SK-N-SH (cell line): ENCODE measurements at regions not wholly inside any gene's neighbourhood (a gene's known extent, or its start where the extent isn't known, plus 50 kb on each side); places are given as distances from the start of the nearest gene placed in this dataset.

Experiments
- CTCF ChIA-PET: fragments of 300-600, 350-600 bp; formaldehyde crosslinking; extraction: SDS; loops from one replicate; lab custom pipeline; 2021; lab: Yijun Ruan, JAX
- POLR2A ChIA-PET: fragments of 350-600 bp; sonication (Branson Sonifier 250); formaldehyde crosslinking; extraction: SDS; loops from one replicate; lab custom pipeline; 2020; ENCODE audit warnings: antibody characterized with exemption, inconsistent platforms; lab: Yijun Ruan, JAX
- DNase-seq: peaks from one replicate; pipeline ENCODE4 v3.0.0; 2012
- H2AFZ ChIP-seq: fragments of 200-600 bp; sonication (generic); 2 replicates; pipeline ENCODE4 v1.8.1; 2016; ENCODE audit warnings: antibody characterized with exemption, mild to moderate bottlenecking, low read depth
- H3F3A ChIP-seq: fragments of 200-600 bp; sonication (generic); replicated peaks from 2 replicates; pipeline ENCODE3; 2016; ENCODE audit warnings: antibody characterized with exemption, mild to moderate bottlenecking; ENCODE audit not compliant: insufficient read depth
- H3K27ac ChIP-seq, 2 experiments: fragments of 200-500 bp in 1 of 2; fragments of 200-600 bp in 1 of 2; sonication (Bioruptor generic) in 1 of 2; sonication (generic), shearing (Covaris generic) in 1 of 2; 2 replicates each; pipeline versions ENCODE4 v1.5.1 to v1.6.1; 2014 to 2016; ENCODE audit warnings: low read depth in 2 of 2, inconsistent platforms in 1 of 2, low read length in 1 of 2, mild to moderate bottlenecking in 1 of 2, mixed read lengths in 1 of 2
- H3K27me3 ChIP-seq: fragments of 200-600 bp; sonication (generic), shearing (Covaris generic); 2 replicates; pipeline ENCODE4 v1.6.1; 2016; ENCODE audit warnings: mixed run types; ENCODE audit not compliant: insufficient read depth
- H3K36me3 ChIP-seq, 2 experiments: fragments of 200-500 bp in 1 of 2; fragments of 200-600 bp in 1 of 2; sonication (Bioruptor generic) in 1 of 2; sonication (generic) in 1 of 2; replicated peaks in 1 of 2; 2 replicates each; pipeline versions ENCODE3 to v1.5.1; 2014 to 2016; ENCODE audit warnings: low read length in 1 of 2, mild to moderate bottlenecking in 1 of 2; ENCODE audit not compliant: insufficient read depth in 2 of 2, control insufficient read depth in 1 of 2
- H3K4me1 ChIP-seq, 2 experiments: fragments of 200-500 bp in 1 of 2; fragments of 200-600 bp in 1 of 2; sonication (Bioruptor generic) in 1 of 2; sonication (generic), shearing (Covaris generic) in 1 of 2; 2 replicates each; pipeline versions ENCODE4 v1.5.1 to v1.6.1; 2014 to 2016; ENCODE audit warnings: low read depth in 1 of 2, low read length in 1 of 2, mixed run types in 1 of 2; ENCODE audit not compliant: insufficient read depth in 2 of 2, control insufficient read depth in 1 of 2
- H3K4me2 ChIP-seq: fragments of 200-600 bp; sonication (generic), shearing (Covaris generic); 2 replicates; pipeline ENCODE4 v1.6.1; 2017; ENCODE audit warnings: mixed run types
- H3K4me3 ChIP-seq, 2 experiments: fragments of 200-500 bp in 1 of 2; fragments of 200-600 bp in 1 of 2; sonication (Bioruptor generic) in 1 of 2; sonication (generic), shearing (Covaris generic) in 1 of 2; 2 replicates each; pipeline versions ENCODE4 v1.5.1 to v1.8.1; 2014 to 2016; ENCODE audit warnings: low read depth in 2 of 2, inconsistent platforms in 1 of 2, low read length in 1 of 2, mild to moderate bottlenecking in 1 of 2, mixed read lengths in 1 of 2, moderate library complexity in 1 of 2
- H3K79me2 ChIP-seq: fragments of 200-600 bp; sonication (generic); 2 replicates; pipeline ENCODE4 v1.8.1; 2017; ENCODE audit warnings: mild to moderate bottlenecking; ENCODE audit not compliant: insufficient read depth
- H3K9ac ChIP-seq: fragments of 200-600 bp; sonication (generic); 2 replicates; pipeline ENCODE4 v1.6.1; 2017; ENCODE audit warnings: mixed run types
- H3K9me2 ChIP-seq: fragments of 200-600 bp; sonication (generic); 2 replicates; pipeline ENCODE4 v1.6.1; 2017; ENCODE audit warnings: mixed run types
- H3K9me3 ChIP-seq: fragments of 200-600 bp; sonication (generic); 2 replicates; pipeline ENCODE4 v1.6.1; 2017; ENCODE audit warnings: mixed run types, mild to moderate bottlenecking, moderate library complexity
- H4K20me1 ChIP-seq: fragments of 200-600 bp; sonication (generic); 2 replicates; pipeline ENCODE4 v1.6.1; 2017; ENCODE audit warnings: mild to moderate bottlenecking, mixed run types; ENCODE audit not compliant: insufficient read depth
- CHD2 ChIP-seq: fragments of 150-350 bp; IDR thresholded peaks from 2 replicates; pipeline ENCODE4 v1.6.1; 2018; ENCODE audit warnings: low read length; ENCODE audit not compliant: partially characterized antibody
- FOSL2 ChIP-seq: IDR thresholded peaks from 2 replicates; pipeline ENCODE4 v1.4.0; 2012; ENCODE audit warnings: low read depth, mild to moderate bottlenecking, moderate library complexity, borderline replicate concordance
- NRF1 ChIP-seq: IDR thresholded peaks from 2 replicates; pipeline ENCODE4 v1.6.1; 2012; ENCODE audit warnings: low read depth, mild to moderate bottlenecking, low read length
- POLR2AphosphoS5 ChIP-seq: IDR thresholded peaks from 2 replicates; pipeline ENCODE4 v1.6.1; 2012; ENCODE audit warnings: low read depth, low read length
- RAD21 ChIP-seq: IDR thresholded peaks from 2 replicates; pipeline ENCODE4 v1.6.1; 2012; ENCODE audit warnings: mild to moderate bottlenecking, low read length
- RFX5 ChIP-seq: IDR thresholded peaks from 2 replicates; pipeline ENCODE4 v1.6.1; 2012; ENCODE audit warnings: mild to moderate bottlenecking, improper control_type of control experiment, low read length
- RXRA ChIP-seq: IDR thresholded peaks from 2 replicates; pipeline ENCODE4 v1.4.0; 2012; ENCODE audit warnings: low read depth, mild to moderate bottlenecking, borderline replicate concordance
- TEAD4 ChIP-seq: IDR thresholded peaks from 2 replicates; pipeline ENCODE4 v1.4.0; 2012; ENCODE audit warnings: mild to moderate bottlenecking, borderline replicate concordance; ENCODE audit not compliant: insufficient read depth
- WGBS: methylation state at CpG from one replicate; pipeline ENCODE4 v1.1.6; 2017; ENCODE audit warnings: low lambda C conversion rate; 5-methylcytosine and 5-hydroxymethylcytosine counted together
- TF ChIP-seq, protein P1 (sequence below): fragments of 200-600 bp; sonication (generic); IDR thresholded peaks from 2 replicates; pipeline ENCODE4 v1.6.1; 2017; ENCODE audit warnings: antibody characterized with exemption, mild to moderate bottlenecking, moderate library complexity
- TF ChIP-seq, protein P2 (sequence below): IDR thresholded peaks from 2 replicates; pipeline ENCODE4; 2012
- TF ChIP-seq, protein P3 (sequence below): IDR thresholded peaks from 2 replicates; pipeline ENCODE4 v1.4.0; 2012; ENCODE audit warnings: low read depth, borderline replicate concordance
- TF ChIP-seq, protein P4 (sequence below): IDR thresholded peaks from 2 replicates; pipeline ENCODE4 v1.4.0; 2012; ENCODE audit warnings: low read depth, borderline replicate concordance

DNA sequence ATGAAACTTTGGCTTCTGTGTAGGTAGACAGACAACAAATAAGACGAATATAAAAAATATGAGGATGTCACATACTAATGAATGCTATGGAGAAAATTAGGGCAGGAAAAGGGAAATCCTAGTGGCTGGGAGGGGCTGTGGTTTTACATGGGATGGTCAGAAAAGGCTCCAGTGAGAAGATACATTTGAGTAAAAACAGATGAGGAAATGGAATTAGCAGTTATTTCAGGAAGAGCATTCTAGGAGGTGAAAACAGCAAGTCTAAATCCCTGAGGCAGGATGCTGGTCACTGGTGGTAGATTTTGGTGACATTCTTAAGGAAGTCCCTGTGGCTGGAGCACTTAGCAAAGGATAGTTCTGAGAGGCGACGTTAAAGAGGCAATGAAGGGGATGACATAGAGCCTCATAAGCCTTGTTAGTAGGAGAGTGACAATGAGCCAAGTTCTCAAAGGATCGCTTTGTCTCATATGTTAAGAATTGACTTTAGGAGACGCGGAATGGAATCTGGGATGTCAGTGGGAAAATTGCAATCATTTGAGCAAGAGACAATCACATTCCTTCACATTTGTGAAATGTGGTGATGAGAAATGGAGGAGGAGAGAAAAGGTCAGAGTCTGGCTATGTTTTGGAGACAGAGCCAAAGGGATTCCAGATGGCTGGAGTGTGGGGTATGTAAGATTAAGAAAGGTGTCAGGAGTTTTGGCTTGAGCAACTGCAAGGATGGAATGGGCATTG is 384.7 kb upstream of the FZD8 start:
- ChIA-PET POLR2A (no interaction called here), CTCF (no interaction called here)
- H3K4me3 ChIP-seq: no peak overlapping the region
- WGBS: 78% methylated on average over 6 of the region's 6 CpGs
- H3K79me2 ChIP-seq: no peaks in the 10 kb centered on the region
- H3F3A ChIP-seq: no peaks in the 10 kb centered on the region
- no peaks in the 10 kb centered on the region for H3K9me3 ChIP-seq
- H3K9ac ChIP-seq: no peak overlapping the region
- no peaks in the 10 kb centered on the region for H3K9me2 ChIP-seq
- no peaks in the 10 kb centered on the region for H4K20me1 ChIP-seq
- no peak overlapping the region for H3K4me2 ChIP-seq
- H3K36me3 ChIP-seq: no peaks in the 10 kb centered on the region
- H3K4me1 ChIP-seq: no peaks in the 10 kb centered on the region
- H3K27me3 ChIP-seq: no peaks in the 10 kb centered on the region
- H3K27ac ChIP-seq: no peak overlapping the region
- TF ChIP-seq FOSL2 (no peak), RFX5 (no peak), NRF1 (no peak), RXRA (no peak), TEAD4 (no peak), CHD2 (no peak), RAD21 (no peak), POLR2AphosphoS5 (no peak)
- TF ChIP-seq, protein P1, sequence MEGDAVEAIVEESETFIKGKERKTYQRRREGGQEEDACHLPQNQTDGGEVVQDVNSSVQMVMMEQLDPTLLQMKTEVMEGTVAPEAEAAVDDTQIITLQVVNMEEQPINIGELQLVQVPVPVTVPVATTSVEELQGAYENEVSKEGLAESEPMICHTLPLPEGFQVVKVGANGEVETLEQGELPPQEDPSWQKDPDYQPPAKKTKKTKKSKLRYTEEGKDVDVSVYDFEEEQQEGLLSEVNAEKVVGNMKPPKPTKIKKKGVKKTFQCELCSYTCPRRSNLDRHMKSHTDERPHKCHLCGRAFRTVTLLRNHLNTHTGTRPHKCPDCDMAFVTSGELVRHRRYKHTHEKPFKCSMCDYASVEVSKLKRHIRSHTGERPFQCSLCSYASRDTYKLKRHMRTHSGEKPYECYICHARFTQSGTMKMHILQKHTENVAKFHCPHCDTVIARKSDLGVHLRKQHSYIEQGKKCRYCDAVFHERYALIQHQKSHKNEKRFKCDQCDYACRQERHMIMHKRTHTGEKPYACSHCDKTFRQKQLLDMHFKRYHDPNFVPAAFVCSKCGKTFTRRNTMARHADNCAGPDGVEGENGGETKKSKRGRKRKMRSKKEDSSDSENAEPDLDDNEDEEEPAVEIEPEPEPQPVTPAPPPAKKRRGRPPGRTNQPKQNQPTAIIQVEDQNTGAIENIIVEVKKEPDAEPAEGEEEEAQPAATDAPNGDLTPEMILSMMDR: no peak
- TF ChIP-seq, protein P2, sequence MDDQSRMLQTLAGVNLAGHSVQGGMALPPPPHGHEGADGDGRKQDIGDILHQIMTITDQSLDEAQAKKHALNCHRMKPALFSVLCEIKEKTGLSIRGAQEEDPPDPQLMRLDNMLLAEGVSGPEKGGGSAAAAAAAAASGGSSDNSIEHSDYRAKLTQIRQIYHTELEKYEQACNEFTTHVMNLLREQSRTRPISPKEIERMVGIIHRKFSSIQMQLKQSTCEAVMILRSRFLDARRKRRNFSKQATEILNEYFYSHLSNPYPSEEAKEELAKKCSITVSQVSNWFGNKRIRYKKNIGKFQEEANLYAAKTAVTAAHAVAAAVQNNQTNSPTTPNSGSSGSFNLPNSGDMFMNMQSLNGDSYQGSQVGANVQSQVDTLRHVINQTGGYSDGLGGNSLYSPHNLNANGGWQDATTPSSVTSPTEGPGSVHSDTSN: no peak
- TF ChIP-seq, protein P3, sequence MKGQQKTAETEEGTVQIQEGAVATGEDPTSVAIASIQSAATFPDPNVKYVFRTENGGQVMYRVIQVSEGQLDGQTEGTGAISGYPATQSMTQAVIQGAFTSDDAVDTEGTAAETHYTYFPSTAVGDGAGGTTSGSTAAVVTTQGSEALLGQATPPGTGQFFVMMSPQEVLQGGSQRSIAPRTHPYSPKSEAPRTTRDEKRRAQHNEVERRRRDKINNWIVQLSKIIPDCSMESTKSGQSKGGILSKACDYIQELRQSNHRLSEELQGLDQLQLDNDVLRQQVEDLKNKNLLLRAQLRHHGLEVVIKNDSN: no peak
- TF ChIP-seq, protein P4, sequence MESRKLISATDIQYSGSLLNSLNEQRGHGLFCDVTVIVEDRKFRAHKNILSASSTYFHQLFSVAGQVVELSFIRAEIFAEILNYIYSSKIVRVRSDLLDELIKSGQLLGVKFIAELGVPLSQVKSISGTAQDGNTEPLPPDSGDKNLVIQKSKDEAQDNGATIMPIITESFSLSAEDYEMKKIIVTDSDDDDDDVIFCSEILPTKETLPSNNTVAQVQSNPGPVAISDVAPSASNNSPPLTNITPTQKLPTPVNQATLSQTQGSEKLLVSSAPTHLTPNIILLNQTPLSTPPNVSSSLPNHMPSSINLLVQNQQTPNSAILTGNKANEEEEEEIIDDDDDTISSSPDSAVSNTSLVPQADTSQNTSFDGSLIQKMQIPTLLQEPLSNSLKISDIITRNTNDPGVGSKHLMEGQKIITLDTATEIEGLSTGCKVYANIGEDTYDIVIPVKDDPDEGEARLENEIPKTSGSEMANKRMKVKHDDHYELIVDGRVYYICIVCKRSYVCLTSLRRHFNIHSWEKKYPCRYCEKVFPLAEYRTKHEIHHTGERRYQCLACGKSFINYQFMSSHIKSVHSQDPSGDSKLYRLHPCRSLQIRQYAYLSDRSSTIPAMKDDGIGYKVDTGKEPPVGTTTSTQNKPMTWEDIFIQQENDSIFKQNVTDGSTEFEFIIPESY: no peak
- H2AFZ ChIP-seq: no peak overlapping the region
- DNase-seq: no peak
